HG03159 (cell line): ENCODE measurements at regions not wholly inside any gene's neighbourhood (a gene's known extent, or its start where the extent isn't known, plus 50 kb on each side); places are given as distances from the start of the nearest gene placed in this dataset.
"Not testable (repeated sequence)": the region's sequence is repeated elsewhere in the genome, so short reads cannot be mapped to it uniquely, and the experiment has no call there.

ENCODE experiments used
- ATAC-seq: cut with Tn5 transposase; IDR thresholded peaks from one replicate; pipeline ENCODE4 v1.9.1; 2021; ENCODE audit warnings: mild to moderate bottlenecking, moderate library complexity; ENCODE audit not compliant: unreplicated experiment

DNA sequence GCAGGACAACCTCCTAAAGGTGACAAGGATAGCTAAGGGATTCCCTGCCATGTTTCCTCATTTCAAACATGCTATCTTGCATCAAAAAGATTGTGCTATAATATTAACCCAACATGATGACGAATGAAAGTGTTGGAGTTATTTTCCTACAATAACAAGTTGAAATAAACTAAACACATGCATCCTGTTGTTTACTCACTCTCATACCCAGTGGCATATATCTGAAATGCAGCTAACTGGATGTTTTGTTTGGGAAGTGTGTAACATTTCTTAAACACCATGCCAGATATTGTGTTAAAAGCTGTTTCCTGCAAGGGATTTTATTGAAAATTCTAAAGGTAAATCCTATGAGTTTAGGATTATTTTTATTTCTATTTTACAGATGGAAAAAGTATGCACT is 139.6 kb downstream of the TFPI2 start:
- no peak for ATAC-seq

DNA sequence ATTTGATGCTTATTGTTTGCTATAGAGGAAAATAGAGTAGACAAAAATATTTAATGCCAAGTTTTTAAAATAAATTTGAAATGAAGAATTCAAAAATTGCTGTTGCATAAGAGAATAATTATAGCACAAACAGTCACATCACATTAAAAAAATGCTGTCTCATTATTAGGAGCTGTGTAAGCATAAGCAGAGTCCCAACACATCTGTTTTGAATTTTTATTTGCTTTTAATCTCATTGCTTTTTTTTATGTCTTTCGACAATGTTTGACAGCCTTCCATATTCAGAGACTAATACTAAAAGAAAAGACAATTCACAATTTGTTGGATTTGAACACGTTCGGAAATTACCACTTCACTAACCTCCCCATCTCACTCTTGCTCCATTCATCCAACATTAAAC is 143.5 kb downstream of the TFPI2 start:
- ATAC-seq, result no peak

DNA sequence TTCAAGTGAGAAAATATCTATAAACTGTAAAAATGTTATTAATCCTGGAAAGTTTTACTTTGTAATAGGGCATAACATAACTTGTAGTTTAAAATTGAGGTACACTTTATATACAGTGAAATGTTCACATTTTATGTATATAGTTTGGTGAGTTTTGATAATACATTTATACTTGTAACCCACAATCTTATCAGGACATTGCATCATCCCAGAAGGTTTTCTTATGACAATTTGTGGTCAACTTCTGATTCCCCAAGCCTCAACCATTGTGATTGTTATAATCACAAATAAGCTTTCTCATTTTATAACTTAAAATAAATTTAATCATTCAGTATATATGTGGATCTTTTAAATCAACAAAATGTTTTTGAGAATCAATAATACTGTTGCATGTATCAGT is 151.1 kb downstream of the TFPI2 start:
- no peak for ATAC-seq

DNA sequence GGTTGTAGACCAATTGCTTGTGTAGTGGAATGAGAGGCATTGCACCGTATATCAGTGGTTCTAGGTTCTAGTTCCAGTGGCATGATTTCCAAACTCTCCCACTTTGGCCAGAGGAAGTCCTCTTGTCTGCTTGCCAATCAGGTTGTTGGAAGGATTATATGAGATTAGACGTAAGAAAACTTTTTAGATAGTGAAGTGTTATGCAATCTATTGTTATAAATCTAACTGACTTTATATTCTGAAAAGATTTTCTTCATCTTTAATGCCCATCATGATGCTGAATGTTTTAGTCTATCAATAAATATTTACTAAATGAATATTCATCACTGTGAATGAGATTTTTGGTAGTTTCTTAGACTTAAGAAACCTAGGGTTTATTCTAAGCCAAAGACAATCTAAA is 152.6 kb downstream of the TFPI2 start:
- ATAC-seq, result no peak

DNA sequence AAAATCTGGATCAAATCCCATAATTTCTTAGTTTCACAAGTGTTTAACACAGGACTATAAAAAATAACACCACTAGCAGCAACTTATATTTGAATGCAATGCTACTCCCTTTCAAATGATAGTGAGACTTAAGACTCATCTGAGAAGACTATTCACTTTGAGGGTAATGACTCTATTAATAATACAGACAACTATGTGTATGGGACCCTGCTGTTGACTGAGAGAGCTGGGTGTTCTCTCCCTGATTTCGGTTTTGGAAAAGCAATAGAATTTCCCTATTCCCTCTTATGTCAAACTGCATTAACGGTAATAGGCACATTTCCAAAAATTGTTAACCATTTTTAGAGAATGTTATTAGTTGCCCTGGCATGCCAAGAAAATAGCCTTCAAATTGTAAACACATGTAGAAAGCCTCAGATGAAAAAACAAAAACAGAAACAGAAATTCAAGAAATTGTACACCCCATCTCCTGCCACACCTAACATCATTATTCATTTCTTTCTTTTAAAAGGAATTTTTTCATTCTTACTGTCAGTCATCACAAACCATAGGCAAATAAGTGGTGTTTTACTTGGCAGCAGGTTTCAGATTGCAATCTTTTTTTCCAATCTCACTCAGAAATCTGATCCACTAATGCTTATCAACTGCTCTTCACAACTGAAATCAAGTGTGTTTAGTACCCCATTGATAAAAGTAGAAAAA is 153.7 kb downstream of the TFPI2 start:
- ATAC-seq, result no peak

DNA sequence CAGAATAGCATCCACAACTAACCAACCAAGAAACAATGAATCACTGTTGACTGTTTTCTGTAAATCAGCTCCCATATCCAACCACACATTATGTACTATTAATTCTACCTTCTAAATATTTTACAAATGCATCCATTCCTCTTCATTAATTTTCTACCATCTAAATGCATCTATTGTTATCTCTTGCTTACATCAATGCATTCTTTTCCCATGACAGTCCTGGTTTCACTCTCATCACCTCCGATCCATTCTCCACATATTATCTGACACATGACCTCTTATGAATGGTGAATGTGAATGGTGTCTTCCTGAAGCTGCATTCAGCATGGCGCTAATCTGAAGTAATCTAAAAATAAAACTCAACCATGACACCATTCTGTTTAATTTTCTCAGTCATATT is 153.8 kb upstream of the CALCR start:
- ATAC-seq, result no peak

DNA sequence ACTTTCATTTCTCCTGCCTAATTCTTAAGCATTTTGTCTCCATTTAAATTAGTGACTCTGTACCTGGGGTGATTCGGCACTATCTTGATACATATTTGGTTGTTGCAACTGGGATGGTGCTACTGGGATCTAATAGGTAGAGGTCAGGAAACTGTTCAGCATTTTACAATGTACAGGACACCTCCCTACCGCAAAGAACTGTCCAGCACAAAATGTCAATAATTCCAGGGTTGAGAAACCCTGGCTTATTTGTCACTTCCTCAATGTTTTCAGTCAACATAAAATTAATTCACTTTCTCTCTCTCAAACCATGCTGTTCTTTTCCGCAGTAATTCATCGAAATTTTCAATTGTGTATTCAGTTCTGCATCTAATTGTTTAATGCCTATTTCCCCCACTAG is 151.4 kb upstream of the CALCR start:
- no peak for ATAC-seq

DNA sequence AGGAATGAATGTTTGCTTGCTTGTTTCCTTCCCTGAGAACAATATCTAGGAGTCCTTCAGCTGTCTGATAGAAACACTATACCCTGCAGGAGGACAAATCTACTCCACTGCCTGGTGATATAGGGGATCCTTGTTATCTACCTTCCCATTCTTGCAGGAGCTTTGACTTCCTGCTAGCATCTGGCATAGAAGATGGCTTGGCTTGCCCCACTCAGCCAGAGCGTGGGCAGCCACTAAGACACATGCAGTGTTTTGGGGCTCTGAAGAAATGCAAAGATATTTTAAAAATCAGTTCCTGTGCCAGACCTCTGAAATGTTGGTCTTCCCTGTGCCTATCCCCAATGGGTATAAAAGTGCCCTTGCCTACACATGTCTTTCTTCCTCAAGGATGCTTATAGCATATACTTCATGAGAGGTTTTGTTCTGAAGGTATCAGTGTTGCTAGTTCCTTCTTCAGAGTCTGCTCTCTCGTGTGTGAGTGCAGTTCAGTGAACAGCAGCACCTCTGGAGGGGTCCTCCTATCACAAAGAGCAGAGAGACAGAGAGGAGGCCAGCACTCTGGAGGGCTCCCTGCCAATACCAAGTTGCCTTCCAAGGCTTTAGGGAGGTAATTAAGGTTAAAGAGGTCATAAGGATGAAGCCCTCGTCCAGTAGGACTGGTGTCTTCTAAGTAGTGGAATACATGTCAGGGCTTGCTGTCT is 149.1 kb upstream of the CALCR start:
- ATAC-seq, result no peak

DNA sequence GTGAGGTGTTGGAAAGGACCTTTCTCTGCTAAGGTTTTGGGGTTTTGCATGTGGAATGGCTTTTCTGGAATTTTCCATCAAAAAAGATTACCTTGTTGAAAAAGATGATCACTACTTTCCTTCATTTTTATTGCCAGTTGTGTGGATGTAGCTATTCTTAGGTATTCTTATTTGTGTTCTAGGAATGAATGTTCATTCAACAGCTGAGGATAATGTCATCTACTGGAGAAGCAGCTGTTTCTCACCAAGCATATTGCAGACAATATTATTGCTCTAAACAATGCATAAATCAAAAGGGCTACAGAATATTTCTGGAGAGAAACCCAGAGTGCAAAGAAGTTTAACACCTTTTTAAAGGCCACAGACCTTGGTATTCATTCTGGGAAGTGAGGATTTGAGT is 145.6 kb upstream of the CALCR start:
- no peak for ATAC-seq

DNA sequence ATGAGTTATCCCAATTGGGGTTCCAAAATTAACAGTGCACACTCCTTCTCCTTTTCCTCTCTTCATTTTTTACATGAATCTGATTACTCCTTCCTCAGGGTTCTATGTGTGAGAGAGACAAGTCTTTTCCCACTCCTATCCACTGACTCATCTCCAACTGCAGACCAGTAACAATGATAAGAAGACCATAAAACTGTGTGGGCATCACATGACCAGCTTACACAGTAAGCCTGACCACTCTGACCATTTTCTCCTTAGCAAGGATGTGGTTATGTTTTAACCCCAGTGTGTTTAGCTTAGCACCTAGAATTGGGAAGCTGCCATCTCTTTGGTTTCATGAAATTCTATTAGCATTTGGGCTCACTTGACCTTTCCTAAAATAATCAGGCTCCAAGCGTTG is 145.0 kb upstream of the CALCR start:
- ATAC-seq, result no peak

DNA sequence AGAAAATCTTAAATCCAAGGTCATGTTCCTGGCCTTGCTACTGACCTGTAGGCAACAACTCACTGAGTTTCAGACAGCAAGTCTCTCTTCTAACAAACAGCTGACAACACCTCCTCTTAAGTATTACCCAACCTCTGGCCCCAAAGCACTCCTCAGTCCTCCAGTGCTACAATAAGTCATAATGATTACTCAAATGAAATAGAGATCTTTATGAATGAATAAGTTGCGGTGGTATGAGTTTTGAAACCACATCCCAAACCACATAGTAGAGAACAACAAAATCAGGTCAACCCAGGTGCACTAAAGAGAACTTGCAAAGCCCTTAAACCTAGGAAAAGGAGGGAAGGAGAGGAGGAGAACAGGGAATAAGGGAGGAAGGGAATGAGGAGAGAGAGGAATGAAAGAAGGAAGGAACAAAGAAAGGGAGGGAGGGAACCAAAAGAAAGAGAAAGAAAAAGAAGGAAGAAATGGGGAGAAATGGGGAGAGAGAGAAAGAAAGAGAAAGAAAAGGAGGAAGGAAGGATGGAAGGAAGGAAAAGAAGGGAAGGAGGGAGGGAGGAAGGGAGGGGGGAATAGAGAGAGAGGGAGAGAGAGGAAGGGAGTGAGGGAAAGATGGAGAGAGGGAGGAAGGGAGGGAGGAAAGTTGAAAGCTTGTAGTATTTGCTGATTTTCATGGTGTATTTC is 142.8 kb upstream of the CALCR start:
- ATAC-seq, result no peak

DNA sequence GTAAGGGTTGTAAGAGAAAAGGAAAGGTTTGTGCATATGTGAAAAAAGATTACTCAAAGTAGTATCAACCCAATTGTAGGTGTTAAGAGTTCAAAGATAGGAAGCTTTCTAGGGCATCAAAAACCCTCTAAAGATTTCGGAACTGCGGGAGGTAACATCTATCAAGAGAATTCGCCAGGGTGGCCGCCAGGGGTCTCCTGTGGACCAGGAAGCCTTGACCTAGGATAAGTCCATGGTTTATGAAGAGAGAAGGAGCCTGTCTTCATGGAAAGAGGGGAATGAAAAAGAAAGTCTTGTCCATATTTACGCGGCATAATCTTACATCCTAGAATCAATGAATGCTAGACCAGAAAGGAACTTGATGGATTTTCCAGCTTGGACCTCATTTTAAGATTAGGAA is 140.7 kb upstream of the CALCR start:
- ATAC-seq, result peak; percentile 84

DNA sequence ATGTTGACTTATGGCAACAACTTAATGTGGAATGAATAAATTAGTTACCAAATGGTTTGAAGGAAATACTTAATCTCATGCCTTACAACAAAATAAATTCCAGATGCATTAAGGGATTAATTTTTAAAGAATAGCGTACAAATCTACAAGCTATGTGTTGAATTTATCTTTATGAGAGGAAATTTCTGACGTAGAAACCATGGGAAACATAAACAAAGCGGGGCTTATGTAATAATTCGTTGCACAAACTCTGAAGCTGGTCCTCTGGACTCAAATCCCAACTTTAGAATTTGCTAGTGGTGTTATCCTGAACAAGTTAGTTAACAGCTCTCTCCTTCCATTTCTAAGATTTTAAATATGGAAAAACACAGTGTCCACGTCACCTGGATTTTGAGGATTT is 137.4 kb upstream of the CALCR start:
- no peak for ATAC-seq

DNA sequence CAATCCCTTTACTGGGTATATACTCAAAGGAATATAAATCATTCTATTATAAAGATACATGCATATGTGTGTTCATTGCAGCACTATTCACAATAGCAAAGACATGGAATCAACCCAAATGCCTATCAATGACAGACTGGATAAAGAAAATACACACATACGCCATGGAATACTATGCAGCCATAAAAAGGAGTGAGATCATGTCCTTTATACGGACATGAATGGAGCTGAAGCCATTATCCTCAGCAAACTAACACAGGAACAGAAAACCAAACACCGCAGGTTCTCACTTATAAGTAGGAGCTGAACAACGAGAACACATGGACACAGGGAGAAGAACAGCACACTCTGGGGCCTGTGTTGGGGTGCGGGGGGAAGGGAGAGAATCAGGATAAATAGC is 133.7 kb upstream of the CALCR start:
- not testable (repeated sequence) for ATAC-seq

DNA sequence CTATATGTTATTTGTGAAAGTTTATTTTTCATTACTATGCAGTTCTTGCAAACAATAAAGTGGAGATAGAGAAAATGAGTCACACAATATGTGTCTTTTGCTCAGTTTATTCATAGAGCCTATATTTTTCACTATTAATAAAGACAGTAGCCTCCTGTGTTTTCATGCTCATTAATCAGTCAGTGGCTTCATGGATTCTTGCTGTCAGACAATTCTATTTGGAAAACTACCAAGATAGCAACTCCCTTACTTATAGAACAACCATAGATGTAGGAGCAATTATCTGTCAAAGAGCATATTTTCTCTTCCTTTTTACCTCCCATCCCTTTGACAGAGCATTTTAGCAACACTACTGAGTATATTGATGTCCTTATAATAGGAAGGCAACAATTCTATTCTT is 132.7 kb upstream of the CALCR start:
- ATAC-seq, result no peak

DNA sequence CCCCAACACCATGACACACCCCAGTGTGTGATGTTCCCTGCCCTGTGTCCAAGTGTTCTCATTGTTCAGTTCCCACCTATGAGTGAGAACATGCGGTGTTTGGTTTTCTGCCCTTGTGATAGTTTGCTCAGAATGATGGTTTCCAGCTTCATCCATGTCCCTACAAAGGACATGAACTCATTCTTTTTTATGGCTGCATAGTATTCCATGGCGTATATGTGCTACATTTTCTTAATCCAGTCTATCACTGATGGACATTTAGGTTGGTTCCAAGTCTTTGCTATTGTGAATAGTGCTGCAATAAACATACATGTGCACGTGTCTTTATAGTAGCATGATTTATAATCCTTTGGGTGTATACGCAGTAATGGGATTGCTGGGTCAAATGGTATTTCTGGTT is 131.6 kb upstream of the CALCR start:
- not testable (repeated sequence) for ATAC-seq

DNA sequence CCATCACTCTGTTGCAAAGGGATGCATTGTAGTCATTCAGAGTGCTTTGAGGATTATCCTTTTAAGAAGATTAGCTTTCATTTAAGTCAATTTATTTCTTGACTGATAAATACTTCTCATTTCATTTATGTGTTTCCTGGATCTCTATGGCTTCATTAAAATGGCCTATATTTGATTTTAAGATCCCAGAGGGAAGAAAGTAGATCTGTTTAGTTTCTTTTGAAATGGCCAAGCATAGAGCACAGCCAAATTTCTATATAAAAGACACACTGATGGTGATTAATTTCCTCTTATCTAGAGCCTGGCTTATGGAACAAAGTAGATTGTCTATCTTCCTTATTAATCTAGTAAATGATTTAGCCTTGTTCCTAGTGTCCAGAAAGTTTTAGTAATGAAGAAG is 129.7 kb upstream of the CALCR start:
- ATAC-seq, result no peak

DNA sequence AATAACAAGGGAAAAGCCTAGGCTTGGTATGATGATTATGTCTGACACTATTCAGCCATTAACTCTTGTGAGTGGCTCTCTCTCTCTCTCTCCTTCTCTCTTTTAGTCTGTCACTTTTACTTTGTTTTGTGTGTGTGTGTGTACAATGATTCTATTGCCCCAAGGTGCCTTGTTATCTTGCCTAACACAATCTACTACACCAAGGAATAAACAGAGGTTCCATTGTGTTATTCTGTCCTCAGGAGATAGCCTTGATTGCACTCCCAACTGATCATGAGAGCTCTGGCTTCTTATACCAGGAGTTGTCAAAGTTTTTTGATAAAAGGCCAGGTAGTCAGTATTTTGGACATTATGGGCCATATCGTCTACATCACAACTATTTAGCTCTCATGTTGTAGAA is 123.4 kb upstream of the CALCR start:
- no peak for ATAC-seq

DNA sequence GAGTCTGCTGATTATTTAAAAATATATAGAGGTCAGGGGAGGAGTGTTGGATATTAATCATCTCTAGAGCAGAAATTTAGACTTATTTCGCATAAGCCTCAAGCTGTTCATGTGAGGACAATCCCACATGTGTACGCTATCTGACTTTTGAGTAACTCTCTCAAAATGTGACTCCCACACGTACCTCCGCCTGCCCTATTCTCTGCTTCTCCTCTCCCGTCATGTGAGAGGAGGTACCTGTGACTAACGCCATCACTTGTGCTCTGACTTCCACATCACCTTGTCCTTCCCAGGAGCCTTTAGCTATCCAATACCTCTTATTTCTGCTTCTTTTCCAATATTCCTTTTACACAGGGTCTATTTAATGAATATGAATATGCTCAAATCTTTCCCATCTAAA is 119.3 kb upstream of the CALCR start:
- ATAC-seq, result no peak

DNA sequence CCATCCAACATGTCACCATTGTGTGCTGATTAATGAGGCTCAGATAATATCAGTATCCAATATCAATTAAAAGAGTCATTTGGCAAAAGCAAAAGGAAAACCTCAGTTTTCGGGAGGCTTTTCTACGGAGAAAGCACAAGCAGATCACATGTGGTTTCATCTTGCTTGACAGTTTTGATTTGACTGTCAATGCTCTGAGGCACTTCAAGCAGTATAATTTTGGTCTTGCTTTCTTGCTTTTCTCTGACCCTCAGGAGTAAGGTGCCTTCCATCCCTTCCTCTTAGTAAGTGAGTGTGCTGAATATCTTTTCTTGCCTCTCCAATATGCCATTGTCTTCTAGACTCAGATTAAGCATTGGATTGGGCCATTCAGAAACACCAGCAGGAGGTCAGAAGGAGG is 115.5 kb upstream of the CALCR start:
- ATAC-seq, result no peak

DNA sequence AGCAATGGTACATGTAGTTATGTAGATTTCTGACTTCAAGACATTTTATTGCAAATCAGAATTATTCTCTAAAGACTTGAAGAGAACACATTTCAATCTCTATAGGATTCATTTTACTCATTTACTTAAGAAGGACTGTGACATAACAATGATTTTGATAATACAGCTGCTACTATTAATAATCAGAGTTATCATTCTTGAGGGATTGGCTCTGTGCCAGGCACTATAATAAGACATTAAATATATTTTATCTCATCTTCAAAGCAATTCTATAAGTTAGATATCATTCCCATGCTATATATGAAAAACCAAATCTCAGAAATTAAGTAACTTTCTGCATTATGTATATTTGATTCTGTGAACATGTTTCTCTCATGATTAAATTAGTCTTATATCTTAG is 103.7 kb upstream of the CALCR start:
- ATAC-seq, result no peak

DNA sequence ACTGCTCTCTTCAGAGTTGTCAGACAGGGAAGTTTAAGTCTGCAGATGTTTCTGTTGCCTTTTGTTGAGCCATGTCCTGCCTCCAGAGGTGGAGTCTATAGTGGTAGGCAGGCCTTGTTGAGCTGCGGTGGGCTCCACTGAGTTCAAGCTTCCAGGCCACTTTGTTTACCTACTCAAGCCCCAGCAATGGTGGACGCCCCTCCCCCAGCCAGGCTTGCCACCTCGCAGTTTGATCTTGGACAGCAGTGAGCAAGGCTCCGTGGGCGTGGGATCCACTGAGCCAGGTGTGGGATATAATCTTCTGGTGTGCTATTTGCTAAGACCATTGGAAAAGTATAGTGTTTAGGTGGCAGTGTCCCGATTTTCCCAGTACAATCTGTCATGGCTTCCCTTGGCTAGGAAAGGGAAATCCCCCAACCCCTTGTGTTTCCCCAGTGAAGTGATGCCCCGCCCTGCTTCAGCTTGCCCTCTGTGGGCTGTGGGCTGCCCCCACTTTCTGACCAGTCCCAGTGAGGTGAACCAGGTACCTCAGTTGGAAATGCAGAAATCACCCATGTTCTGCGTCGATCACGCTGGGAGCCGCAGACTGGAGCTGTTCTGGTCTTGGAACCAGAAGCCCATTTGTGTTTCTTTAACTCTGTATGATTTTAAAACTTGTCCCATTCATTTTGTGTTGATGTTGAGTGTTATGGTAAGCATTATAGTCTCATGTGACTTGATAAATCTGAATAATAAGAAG is 89.2 kb upstream of the CALCR start:
- ATAC-seq, result no peak
